DOHH2 (cell line): ENCODE measurements at regions not wholly inside any gene's neighbourhood (a gene's known extent, or its start where the extent isn't known, plus 50 kb on each side); places are given as distances from the start of the nearest gene placed in this dataset.

Experiments
- H3F3A ChIP-seq: fragments of 200-600 bp; sonication (generic), shearing (Covaris generic); 2 replicates; pipeline ENCODE4 v1.6.0; 2016; ENCODE audit warnings: antibody characterized with exemption, mild to moderate bottlenecking; ENCODE audit not compliant: control insufficient read depth, insufficient read depth
- H3K27ac ChIP-seq: fragments of 200-600 bp; sonication (generic); 2 replicates; pipeline ENCODE4 v1.5.1; 2014; ENCODE audit warnings: low read depth, mild to moderate bottlenecking, low read length, moderate library complexity
- H3K27me3 ChIP-seq: fragments of 200-600 bp; sonication (generic); 2 replicates; pipeline ENCODE4 v1.6.1; 2014; ENCODE audit warnings: mild to moderate bottlenecking, low read length, mixed read lengths; ENCODE audit not compliant: control insufficient read depth
- H3K36me3 ChIP-seq: fragments of 200-600 bp; sonication (generic); 2 replicates; pipeline ENCODE4 v1.6.1; 2014; ENCODE audit warnings: mild to moderate bottlenecking, low read length, moderate library complexity, mixed read lengths; ENCODE audit not compliant: control insufficient read depth
- H3K4me1 ChIP-seq: fragments of 200-600 bp; sonication (generic); 2 replicates; pipeline ENCODE4 v1.6.1; 2014; ENCODE audit warnings: mild to moderate bottlenecking, low read length, mixed read lengths; ENCODE audit not compliant: control insufficient read depth
- H3K4me2 ChIP-seq: fragments of 200-600 bp; sonication (generic); 2 replicates; pipeline ENCODE4 v1.6.0; 2014; ENCODE audit warnings: mild to moderate bottlenecking, low read length, moderate library complexity
- H3K4me3 ChIP-seq: fragments of 200-600 bp; sonication (generic); 2 replicates; pipeline ENCODE4 v1.5.1; 2014; ENCODE audit warnings: mild to moderate bottlenecking, low read length, mixed read lengths
- H3K79me2 ChIP-seq: fragments of 200-600 bp; sonication (generic); 2 replicates; pipeline ENCODE4 v1.6.1; 2014; ENCODE audit warnings: mild to moderate bottlenecking, low read length, mixed read lengths; ENCODE audit not compliant: control insufficient read depth
- H3K9me2 ChIP-seq: fragments of 200-600 bp; sonication (generic); replicated peaks from 2 replicates; pipeline ENCODE4 v1.6.1; 2014; ENCODE audit warnings: mild to moderate bottlenecking, low read length, mixed read lengths; ENCODE audit not compliant: control insufficient read depth
- H3K9me3 ChIP-seq: fragments of 200-600 bp; sonication (generic); 2 replicates; pipeline ENCODE4 v1.6.1; 2014; ENCODE audit warnings: antibody characterized with exemption, low read length, mixed read lengths; ENCODE audit not compliant: control insufficient read depth, insufficient read depth
- H4K20me1 ChIP-seq: fragments of 200-600 bp; sonication (generic); 2 replicates; pipeline ENCODE4 v1.6.0; 2014; ENCODE audit warnings: low read depth, mild to moderate bottlenecking, antibody characterized with exemption, low read length, moderate library complexity; ENCODE audit not compliant: control insufficient read depth, insufficient read depth
- CTCF ChIP-seq: fragments of 200-600 bp; sonication (generic); IDR thresholded peaks from one replicate; pipeline ENCODE4 v1.5.1; 2014; ENCODE audit warnings: antibody characterized with exemption, mild to moderate bottlenecking, low read depth, low read length; ENCODE audit not compliant: poor library complexity, severe bottlenecking
- EZH2phosphoT487 ChIP-seq: fragments of 200-600 bp; sonication (generic); IDR thresholded peaks from 2 replicates; pipeline ENCODE4 v1.6.1; 2017; ENCODE audit warnings: borderline replicate concordance, mild to moderate bottlenecking, antibody characterized with exemption, low read length, moderate library complexity, mixed read lengths

DNA sequence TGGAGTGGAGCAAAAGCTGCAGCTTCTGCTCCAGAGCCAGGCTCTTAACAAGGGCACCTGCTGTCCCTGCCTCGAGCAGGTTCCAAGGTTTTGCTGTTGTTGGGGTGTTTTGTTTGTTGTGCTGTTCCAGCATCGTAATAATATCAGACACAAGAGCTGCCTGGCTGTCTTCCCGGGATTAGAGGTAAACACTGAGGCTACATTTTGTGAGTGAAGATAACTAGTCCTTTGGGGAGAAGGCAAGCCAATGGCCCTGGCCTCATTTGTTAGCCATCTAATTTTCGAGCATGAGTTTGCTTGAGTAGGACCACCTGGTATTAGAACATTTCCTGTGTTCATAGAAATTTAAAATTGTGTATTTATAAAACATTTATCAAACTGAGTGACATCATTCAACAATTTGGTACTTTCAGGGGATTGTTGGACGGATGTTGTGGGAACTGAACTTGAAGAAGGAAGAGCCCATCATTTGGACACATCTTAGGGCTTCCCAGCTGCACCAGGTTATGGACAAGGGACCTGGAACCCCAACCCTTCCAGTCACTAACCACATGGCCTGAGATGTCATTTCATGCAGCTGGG, 555.0 kb downstream of the TNS3 start:
- no peaks in the 10 kb centered on the region for H3F3A ChIP-seq

GRCh38 chr7:47024991-47025390, 556.9 kb downstream of the TNS3 start:
- Histone ChIP-seq H3K4me3 (no peak overlapping the region), H3K27me3 (no peaks in the 10 kb centered on the region), H3K4me2 (no peak overlapping the region), H3F3A (no peaks in the 10 kb centered on the region), H3K27ac (no peak overlapping the region), H4K20me1 (no peaks in the 10 kb centered on the region), H3K36me3 (no peaks in the 10 kb centered on the region), H3K4me1 (no peaks in the 10 kb centered on the region), H3K9me2 (no peaks in the 10 kb centered on the region), H3K9me3 (no peaks in the 10 kb centered on the region), H3K79me2 (no peaks in the 10 kb centered on the region)
- no peak for TF ChIP-seq CTCF
- TF ChIP-seq EZH2phosphoT487, result no peak

More for the DNA sequence above, 555.0 kb downstream of the TNS3 start:
- Histone ChIP-seq H4K20me1 (no peaks in the 10 kb centered on the region), H3K27ac (no peak overlapping the region), H3K27me3 (no peaks in the 10 kb centered on the region), H3K4me3 (no peak overlapping the region), H3K79me2 (no peaks in the 10 kb centered on the region), H3K36me3 (no peaks in the 10 kb centered on the region), H3K4me1 (no peaks in the 10 kb centered on the region), H3K4me2 (no peak overlapping the region), H3K9me3 (no peaks in the 10 kb centered on the region), H3K9me2 (no peaks in the 10 kb centered on the region)
- TF ChIP-seq EZH2phosphoT487 (no peak), CTCF (no peak)

DNA sequence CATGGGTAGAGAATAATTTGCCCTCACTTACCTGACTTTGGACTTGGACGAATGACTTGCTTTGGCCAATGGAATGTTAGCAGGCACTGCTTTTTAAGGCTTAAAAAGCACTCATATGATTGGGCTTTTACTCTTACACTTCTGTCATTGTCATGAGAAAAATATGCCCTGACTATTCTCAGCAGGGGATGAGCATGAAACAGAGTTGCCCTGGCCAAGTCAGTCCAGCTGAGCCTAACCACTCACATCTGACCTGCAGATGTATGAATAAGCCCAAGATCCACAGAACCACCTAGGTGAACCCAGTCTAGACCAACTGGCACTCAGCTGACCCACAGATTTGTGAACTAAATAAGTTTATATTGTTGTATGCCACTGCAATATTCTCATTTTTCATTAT, 573.5 kb downstream of the TNS3 start:
- no peaks in the 10 kb centered on the region for H3F3A ChIP-seq
- H3K27me3 ChIP-seq, result no peaks in the 10 kb centered on the region
- H3K36me3 ChIP-seq, result no peaks in the 10 kb centered on the region
- TF ChIP-seq EZH2phosphoT487 (no peak), CTCF (no peak)
- H3K4me1 ChIP-seq, result no peaks in the 10 kb centered on the region
- H3K4me3 ChIP-seq, result no peak overlapping the region
- no peaks in the 10 kb centered on the region for H3K9me2 ChIP-seq
- H3K9me3 ChIP-seq, result no peaks in the 10 kb centered on the region
- H4K20me1 ChIP-seq, result no peaks in the 10 kb centered on the region
- no peaks in the 10 kb centered on the region for H3K79me2 ChIP-seq
- no peak overlapping the region for H3K4me2 ChIP-seq
- no peak overlapping the region for H3K27ac ChIP-seq

GRCh38 chr7:47007471-47007870, 574.4 kb downstream of the TNS3 start:
- no peaks in the 10 kb centered on the region for H4K20me1 ChIP-seq
- H3K79me2 ChIP-seq, result no peaks in the 10 kb centered on the region
- H3F3A ChIP-seq, result no peaks in the 10 kb centered on the region
- H3K36me3 ChIP-seq, result no peaks in the 10 kb centered on the region
- H3K9me2 ChIP-seq, result no peaks in the 10 kb centered on the region
- no peak overlapping the region for H3K27ac ChIP-seq
- H3K4me3 ChIP-seq, result no peak overlapping the region
- no peaks in the 10 kb centered on the region for H3K9me3 ChIP-seq
- no peaks in the 10 kb centered on the region for H3K27me3 ChIP-seq
- no peak for TF ChIP-seq CTCF
- no peak overlapping the region for H3K4me2 ChIP-seq
- no peaks in the 10 kb centered on the region for H3K4me1 ChIP-seq
